ENCODE measurements at regions not wholly inside any gene's neighbourhood (a gene's known extent, or its start where the extent isn't known, plus 50 kb on each side); places are given as distances from the start of the nearest gene placed in this dataset.

DNA sequence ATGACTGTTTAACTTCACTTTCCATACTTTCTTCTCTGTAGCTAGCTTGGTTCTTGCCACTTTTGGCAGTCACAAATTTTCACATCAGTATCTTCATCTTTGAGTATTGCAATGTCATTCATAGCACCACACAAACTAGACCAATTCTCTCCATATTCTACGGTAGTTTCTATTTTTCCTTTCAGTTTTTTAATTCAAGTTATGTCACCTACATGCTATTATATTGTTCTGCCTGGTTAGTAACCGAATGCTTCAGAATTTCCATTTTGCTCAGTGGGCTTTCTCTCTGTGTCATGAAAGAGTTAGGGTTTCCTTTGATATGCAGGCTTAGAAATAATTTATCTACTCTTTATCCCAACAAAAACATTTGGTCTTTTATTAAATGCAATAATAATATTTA lies 896.5 kb downstream of the GATA3 start:
- no peaks in the 10 kb centered on the region for H3K9me3 ChIP-seq (ENCODE audit: control insufficient read depth, insufficient read depth, low read length)
- H3K27ac ChIP-seq (ENCODE audit: low read length): no peak overlapping the region
- H3K36me3 ChIP-seq (ENCODE audit: control insufficient read depth, insufficient read depth, low read length): no peaks in the 10 kb centered on the region
- H3K27me3 ChIP-seq (ENCODE audit: control insufficient read depth, insufficient read depth, low read length): no peaks in the 10 kb centered on the region
- DNase-seq (ENCODE audit: low read depth, low spot score): no peak
- no peak overlapping the region for H3K4me3 ChIP-seq (ENCODE audit: low read length)
- WGBS (ENCODE audit: insufficient coverage, insufficient read length): no CpG with 5 or more reads among the region's 2 CpGs
- H3K4me1 ChIP-seq (ENCODE audit: control insufficient read depth, insufficient read depth, low read length): no peaks in the 10 kb centered on the region

DNA sequence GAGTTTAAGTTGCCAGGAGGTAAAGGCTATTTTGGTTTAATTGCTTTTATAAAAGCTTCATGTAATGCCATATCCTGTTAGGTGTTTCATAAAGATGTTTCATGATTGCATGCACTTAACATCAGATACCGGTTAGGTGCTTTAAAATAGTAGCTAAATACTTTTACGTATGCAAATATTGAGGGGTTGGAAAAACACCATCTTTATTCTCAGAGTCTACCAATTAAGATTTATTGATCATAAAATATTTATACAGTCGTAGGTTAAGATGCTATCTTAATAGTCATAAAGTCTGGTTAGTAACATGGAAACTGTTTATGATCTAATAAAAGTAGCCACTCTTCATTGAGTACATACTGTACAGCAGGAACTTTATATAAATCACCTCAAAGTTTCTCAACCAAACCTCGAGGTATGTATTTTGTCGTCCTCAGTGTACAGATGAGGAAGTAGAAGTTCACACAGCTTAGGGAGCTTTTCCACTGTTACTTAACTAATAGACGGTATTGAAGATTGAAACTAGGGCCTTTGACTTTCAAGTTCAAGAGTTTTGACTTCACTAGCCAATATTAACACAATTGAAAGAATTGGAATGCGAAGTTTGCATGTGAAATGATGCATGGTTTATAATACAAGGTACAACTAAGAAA lies 897.1 kb downstream of the GATA3 start:
- no peaks in the 10 kb centered on the region for H3K9me3 ChIP-seq (ENCODE audit: control insufficient read depth, insufficient read depth, low read length)
- no peaks in the 10 kb centered on the region for H3K4me1 ChIP-seq (ENCODE audit: control insufficient read depth, insufficient read depth, low read length)
- no peak for DNase-seq (ENCODE audit: low read depth, low spot score)
- H3K27me3 ChIP-seq (ENCODE audit: control insufficient read depth, insufficient read depth, low read length): no peaks in the 10 kb centered on the region
- no peak overlapping the region for H3K27ac ChIP-seq (ENCODE audit: low read length)
- H3K36me3 ChIP-seq (ENCODE audit: control insufficient read depth, insufficient read depth, low read length): no peaks in the 10 kb centered on the region
- WGBS (ENCODE audit: insufficient coverage, insufficient read length): no CpG with 5 or more reads among the region's 7 CpGs
- H3K4me3 ChIP-seq (ENCODE audit: low read length): no peak overlapping the region

DNA sequence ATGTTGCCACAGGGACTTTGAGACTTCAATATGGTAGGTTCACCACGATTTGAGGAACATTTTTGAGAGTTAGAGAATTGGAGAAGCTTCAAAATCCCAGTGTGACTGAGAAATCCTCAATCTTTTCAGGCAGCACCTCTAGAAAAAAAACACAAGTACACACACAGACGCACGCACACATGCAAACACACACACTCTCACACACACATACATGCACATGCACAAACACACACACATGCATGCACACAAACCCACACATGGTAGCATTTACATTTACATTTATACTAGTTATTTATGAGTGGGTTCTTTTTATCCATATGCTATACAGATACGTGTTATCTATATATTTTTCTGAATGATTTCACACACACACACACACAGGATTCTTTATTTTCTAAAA lies 901.9 kb downstream of the GATA3 start:
- no peaks in the 10 kb centered on the region for H3K9me3 ChIP-seq (ENCODE audit: control insufficient read depth, insufficient read depth, low read length)
- DNase-seq (ENCODE audit: low read depth, low spot score): no peak
- no CpG with 5 or more reads among the region's 4 CpGs for WGBS (ENCODE audit: insufficient coverage, insufficient read length)

DNA sequence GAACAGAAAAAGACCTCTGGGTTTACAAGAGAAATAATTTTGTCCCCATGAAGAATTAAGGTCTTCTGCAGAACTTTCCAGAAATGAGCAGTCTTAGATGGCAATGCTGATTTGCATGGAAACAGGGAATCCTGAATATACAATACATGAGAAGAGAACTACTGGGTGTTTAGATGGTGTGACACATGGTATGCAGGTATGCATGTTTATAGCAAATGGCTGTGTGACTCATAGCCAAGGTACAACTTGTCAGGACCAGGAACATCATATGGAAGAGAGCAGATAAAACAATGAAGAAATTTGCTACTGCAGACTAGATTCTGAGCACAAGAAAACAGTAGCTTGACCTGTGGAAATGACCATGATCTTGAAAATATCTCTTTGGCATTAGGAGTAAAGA lies 907.8 kb downstream of the GATA3 start:
- no peaks in the 10 kb centered on the region for H3K36me3 ChIP-seq (ENCODE audit: control insufficient read depth, insufficient read depth, low read length)
- no peak overlapping the region for H3K27ac ChIP-seq (ENCODE audit: low read length)
- no peak overlapping the region for H3K4me3 ChIP-seq (ENCODE audit: low read length)
- DNase-seq (ENCODE audit: low read depth, low spot score): no peak
- no peaks in the 10 kb centered on the region for H3K9me3 ChIP-seq (ENCODE audit: control insufficient read depth, insufficient read depth, low read length)
- no peaks in the 10 kb centered on the region for H3K4me1 ChIP-seq (ENCODE audit: control insufficient read depth, insufficient read depth, low read length)
- no peaks in the 10 kb centered on the region for H3K27me3 ChIP-seq (ENCODE audit: control insufficient read depth, insufficient read depth, low read length)

More for the DNA sequence above, 901.9 kb downstream of the GATA3 start:
- Histone ChIP-seq H3K27ac (ENCODE audit: low read length) (no peak overlapping the region), H3K4me1 (ENCODE audit: control insufficient read depth, insufficient read depth, low read length) (no peaks in the 10 kb centered on the region), H3K4me3 (ENCODE audit: low read length) (no peak overlapping the region), H3K36me3 (ENCODE audit: control insufficient read depth, insufficient read depth, low read length) (no peaks in the 10 kb centered on the region), H3K27me3 (ENCODE audit: control insufficient read depth, insufficient read depth, low read length) (no peaks in the 10 kb centered on the region)

DNA sequence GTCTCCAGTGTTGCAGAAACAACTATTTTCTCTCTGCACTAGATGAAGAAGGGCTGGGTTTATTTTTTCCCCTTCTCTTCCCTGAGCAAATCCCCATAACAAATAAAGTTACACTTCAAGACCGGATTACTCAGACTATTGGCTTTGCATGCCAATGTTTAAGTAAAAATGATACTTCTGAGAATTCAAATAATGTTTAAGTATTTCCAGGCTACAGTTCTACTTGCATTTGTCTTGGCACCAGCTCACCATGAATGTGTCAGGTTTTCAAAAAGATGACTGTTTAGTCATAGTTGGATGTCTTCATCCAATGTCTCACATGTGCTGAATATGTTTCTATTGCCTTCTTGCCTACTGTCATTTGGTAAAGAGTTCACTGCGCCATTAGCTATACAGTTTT lies 912.6 kb downstream of the GATA3 start:
- no CpG with 5 or more reads among the region's 2 CpGs for WGBS (ENCODE audit: insufficient coverage, insufficient read length)
- no peaks in the 10 kb centered on the region for H3K9me3 ChIP-seq (ENCODE audit: control insufficient read depth, insufficient read depth, low read length)
- no peaks in the 10 kb centered on the region for H3K27me3 ChIP-seq (ENCODE audit: control insufficient read depth, insufficient read depth, low read length)
- no peak for DNase-seq (ENCODE audit: low read depth, low spot score)
- H3K36me3 ChIP-seq (ENCODE audit: control insufficient read depth, insufficient read depth, low read length): no peaks in the 10 kb centered on the region
- H3K4me1 ChIP-seq (ENCODE audit: control insufficient read depth, insufficient read depth, low read length): no peaks in the 10 kb centered on the region
- no peak overlapping the region for H3K27ac ChIP-seq (ENCODE audit: low read length)
- H3K4me3 ChIP-seq (ENCODE audit: low read length): no peak overlapping the region

DNA sequence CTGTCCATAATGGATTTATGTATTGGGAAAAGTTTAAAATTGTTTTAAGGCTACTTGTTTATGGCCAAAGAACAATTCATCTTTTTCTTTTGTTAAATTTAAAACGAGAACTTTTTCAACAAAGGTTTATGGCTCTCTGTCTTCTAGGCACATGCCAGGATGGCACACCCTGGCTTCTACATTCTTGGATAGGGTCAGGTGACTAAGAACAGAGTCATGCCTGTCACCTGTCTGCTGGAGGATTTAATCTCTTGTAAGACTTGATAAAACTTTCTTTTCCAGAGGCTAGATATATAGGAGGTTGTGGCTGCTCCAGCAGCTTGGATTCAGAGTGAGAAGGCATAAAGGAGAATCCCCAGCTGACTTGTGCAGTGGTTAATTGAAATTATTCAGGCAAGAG lies 915.4 kb downstream of the GATA3 start:
- Histone ChIP-seq H3K4me1 (ENCODE audit: control insufficient read depth, insufficient read depth, low read length) (no peaks in the 10 kb centered on the region), H3K9me3 (ENCODE audit: control insufficient read depth, insufficient read depth, low read length) (no peaks in the 10 kb centered on the region), H3K4me3 (ENCODE audit: low read length) (no peak overlapping the region), H3K36me3 (ENCODE audit: control insufficient read depth, insufficient read depth, low read length) (no peaks in the 10 kb centered on the region), H3K27me3 (ENCODE audit: control insufficient read depth, insufficient read depth, low read length) (no peaks in the 10 kb centered on the region), H3K27ac (ENCODE audit: low read length) (no peak overlapping the region)
- no peak for DNase-seq (ENCODE audit: low read depth, low spot score)
- no CpG with 5 or more reads among the region's 1 CpG for WGBS (ENCODE audit: insufficient coverage, insufficient read length)

DNA sequence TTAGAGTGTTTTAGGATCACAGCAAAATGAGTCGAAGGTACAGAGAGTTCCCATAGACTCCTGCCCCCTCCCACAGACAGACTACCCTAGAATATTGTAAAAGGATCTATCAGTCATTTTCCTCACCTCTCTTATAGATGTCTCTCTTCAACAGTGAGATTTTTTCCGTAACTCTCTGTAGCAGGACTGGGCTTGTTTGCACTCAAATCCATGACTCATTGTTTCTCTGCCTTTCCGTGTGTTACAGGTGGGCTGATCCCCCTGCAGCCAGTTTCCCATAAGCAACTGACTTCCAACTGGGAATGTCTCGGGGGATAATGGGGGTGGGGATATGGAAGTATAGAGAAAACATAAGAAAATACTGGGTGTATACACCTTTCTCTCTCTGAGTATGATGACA lies 921.0 kb downstream of the GATA3 start:
- no peak for DNase-seq (ENCODE audit: low read depth, low spot score)
- Histone ChIP-seq H3K27ac (ENCODE audit: low read length) (no peak overlapping the region), H3K36me3 (ENCODE audit: control insufficient read depth, insufficient read depth, low read length) (no peaks in the 10 kb centered on the region), H3K27me3 (ENCODE audit: control insufficient read depth, insufficient read depth, low read length) (no peaks in the 10 kb centered on the region), H3K4me3 (ENCODE audit: low read length) (no peak overlapping the region), H3K9me3 (ENCODE audit: control insufficient read depth, insufficient read depth, low read length) (no peaks in the 10 kb centered on the region), H3K4me1 (ENCODE audit: control insufficient read depth, insufficient read depth, low read length) (no peaks in the 10 kb centered on the region)
- no CpG with 5 or more reads among the region's 4 CpGs for WGBS (ENCODE audit: insufficient coverage, insufficient read length)

DNA sequence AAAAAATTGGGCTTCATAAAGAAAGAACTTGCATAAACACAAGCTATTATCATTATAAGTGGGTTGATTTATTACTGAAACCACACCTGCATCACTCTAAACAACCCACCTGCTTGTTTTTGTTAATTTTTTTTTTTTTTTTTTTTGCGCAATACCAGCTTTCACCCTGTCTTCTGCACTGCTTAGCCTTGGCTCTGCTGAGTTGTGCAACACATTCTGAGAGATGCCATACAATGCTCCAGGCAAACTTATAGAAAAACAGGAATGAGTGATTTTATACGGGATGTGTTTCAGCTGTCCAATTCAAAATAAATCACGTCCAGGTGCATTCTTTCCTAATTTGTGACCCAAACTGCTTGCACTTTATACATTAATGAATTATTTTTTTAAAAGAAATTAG lies 923.6 kb downstream of the GATA3 start:
- no peak overlapping the region for H3K27ac ChIP-seq (ENCODE audit: low read length)
- H3K9me3 ChIP-seq (ENCODE audit: control insufficient read depth, insufficient read depth, low read length): no peaks in the 10 kb centered on the region
- DNase-seq (ENCODE audit: low read depth, low spot score): no peak
- H3K4me1 ChIP-seq (ENCODE audit: control insufficient read depth, insufficient read depth, low read length): no peaks in the 10 kb centered on the region
- no peaks in the 10 kb centered on the region for H3K36me3 ChIP-seq (ENCODE audit: control insufficient read depth, insufficient read depth, low read length)
- WGBS (ENCODE audit: insufficient coverage, insufficient read length): no CpG with 5 or more reads among the region's 3 CpGs
- no peak overlapping the region for H3K4me3 ChIP-seq (ENCODE audit: low read length)
- no peaks in the 10 kb centered on the region for H3K27me3 ChIP-seq (ENCODE audit: control insufficient read depth, insufficient read depth, low read length)

DNA sequence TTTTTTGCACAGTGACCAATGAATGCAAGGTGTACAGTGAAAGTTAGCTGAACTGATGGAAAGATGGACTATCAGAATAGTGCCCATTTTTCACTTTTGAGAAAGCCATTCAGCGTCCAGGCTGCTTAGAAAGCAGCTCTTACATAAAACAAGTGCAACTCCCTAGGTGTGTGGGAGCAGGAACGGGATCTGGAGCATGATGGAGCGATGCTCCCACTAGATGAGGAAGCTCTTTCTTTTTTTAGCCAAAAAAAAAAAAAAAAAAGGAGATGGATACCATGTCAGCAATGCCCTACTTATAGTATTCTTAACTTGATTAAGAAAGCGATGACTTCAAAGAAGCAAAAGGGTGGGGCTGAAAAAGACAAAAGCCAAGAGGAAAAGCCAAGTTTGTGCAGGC lies 925.5 kb downstream of the GATA3 start:
- Histone ChIP-seq H3K27me3 (ENCODE audit: control insufficient read depth, insufficient read depth, low read length) (no peaks in the 10 kb centered on the region), H3K36me3 (ENCODE audit: control insufficient read depth, insufficient read depth, low read length) (no peaks in the 10 kb centered on the region), H3K4me1 (ENCODE audit: control insufficient read depth, insufficient read depth, low read length) (no peaks in the 10 kb centered on the region), H3K4me3 (ENCODE audit: low read length) (no peak overlapping the region), H3K9me3 (ENCODE audit: control insufficient read depth, insufficient read depth, low read length) (no peaks in the 10 kb centered on the region), H3K27ac (ENCODE audit: low read length) (no peak overlapping the region)
- WGBS (ENCODE audit: insufficient coverage, insufficient read length): no CpG with 5 or more reads among the region's 4 CpGs
- no peak for DNase-seq (ENCODE audit: low read depth, low spot score)

DNA sequence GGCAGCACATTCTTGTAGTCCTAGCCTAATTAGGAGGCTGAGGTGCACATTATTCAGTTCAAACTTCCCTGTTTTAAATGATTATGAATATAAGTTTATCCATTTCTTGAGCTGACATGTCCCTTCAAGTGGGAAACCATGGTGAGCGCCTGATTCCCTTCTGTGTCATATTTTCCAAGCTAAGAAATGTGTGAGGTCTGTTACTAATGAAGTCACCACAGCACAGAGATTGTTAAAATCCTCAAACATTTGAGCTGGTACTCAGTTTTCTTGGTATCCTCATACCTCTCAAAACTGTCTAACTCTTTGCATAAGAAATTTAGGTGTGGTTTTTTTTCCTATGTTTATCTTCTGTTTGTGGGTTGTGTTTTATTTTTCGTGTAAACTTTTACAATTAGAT lies 926.8 kb downstream of the GATA3 start:
- H3K36me3 ChIP-seq (ENCODE audit: control insufficient read depth, insufficient read depth, low read length): no peaks in the 10 kb centered on the region
- WGBS (ENCODE audit: insufficient coverage, insufficient read length): no CpG with 5 or more reads among the region's 2 CpGs
- no peaks in the 10 kb centered on the region for H3K4me1 ChIP-seq (ENCODE audit: control insufficient read depth, insufficient read depth, low read length)
- no peaks in the 10 kb centered on the region for H3K27me3 ChIP-seq (ENCODE audit: control insufficient read depth, insufficient read depth, low read length)
- DNase-seq (ENCODE audit: low read depth, low spot score): no peak
- H3K4me3 ChIP-seq (ENCODE audit: low read length): no peak overlapping the region
- H3K9me3 ChIP-seq (ENCODE audit: control insufficient read depth, insufficient read depth, low read length): no peaks in the 10 kb centered on the region
- H3K27ac ChIP-seq (ENCODE audit: low read length): no peak overlapping the region

DNA sequence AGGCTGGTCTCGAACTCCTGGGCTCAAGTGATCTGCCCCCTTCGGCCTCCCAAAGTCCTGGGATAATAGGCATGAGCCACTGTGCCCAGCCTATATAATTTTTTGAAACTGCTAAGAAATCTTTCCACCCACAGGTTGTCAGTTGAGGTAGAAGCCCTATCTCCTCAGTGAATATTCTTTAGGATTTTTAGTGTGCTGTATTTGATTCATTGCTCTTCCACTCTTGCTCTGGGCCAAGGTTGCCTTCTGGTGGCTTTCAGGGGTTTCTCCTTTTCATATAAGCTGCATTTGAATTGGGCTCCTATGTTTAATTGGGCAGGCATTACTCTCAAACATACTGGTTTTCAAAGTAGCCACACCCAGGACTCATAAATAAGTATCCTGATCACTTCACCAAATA lies 931.2 kb downstream of the GATA3 start:
- Histone ChIP-seq H3K9me3 (ENCODE audit: control insufficient read depth, insufficient read depth, low read length) (no peaks in the 10 kb centered on the region), H3K36me3 (ENCODE audit: control insufficient read depth, insufficient read depth, low read length) (no peaks in the 10 kb centered on the region), H3K27me3 (ENCODE audit: control insufficient read depth, insufficient read depth, low read length) (no peaks in the 10 kb centered on the region), H3K27ac (ENCODE audit: low read length) (no peak overlapping the region), H3K4me1 (ENCODE audit: control insufficient read depth, insufficient read depth, low read length) (no peaks in the 10 kb centered on the region), H3K4me3 (ENCODE audit: low read length) (no peak overlapping the region)
- DNase-seq (ENCODE audit: low read depth, low spot score): no peak
- WGBS (ENCODE audit: insufficient coverage, insufficient read length): no CpG with 5 or more reads among the region's 2 CpGs

All from iPS DF 6.9 (cell line).